Ishikawa (cell line): ENCODE measurements at regions not wholly inside any gene's neighbourhood (a gene's known extent, or its start where the extent isn't known, plus 50 kb on each side); places are given as distances from the start of the nearest gene placed in this dataset.

ENCODE experiments used
- CEBPB ChIP-seq: IDR thresholded peaks from 2 replicates; pipeline ENCODE4 v1.6.1; 2012
- CREB1 ChIP-seq: IDR thresholded peaks from 2 replicates; pipeline ENCODE4 v1.6.1; 2012; ENCODE audit warnings: low read depth
- EP300 ChIP-seq: IDR thresholded peaks from 2 replicates; pipeline ENCODE4 v1.6.1; 2012; ENCODE audit warnings: borderline replicate concordance
- FOXM1 ChIP-seq: IDR thresholded peaks from 2 replicates; pipeline ENCODE4 v1.6.1; 2012; ENCODE audit warnings: low read depth, borderline replicate concordance
- RAD21 ChIP-seq: IDR thresholded peaks from 2 replicates; pipeline ENCODE4 v1.6.1; 2012; ENCODE audit warnings: low read depth
- TAF1 ChIP-seq: IDR thresholded peaks from 2 replicates; pipeline ENCODE4 v1.6.1; 2012; ENCODE audit warnings: low read depth, mild to moderate bottlenecking
- TCF12 ChIP-seq: IDR thresholded peaks from 2 replicates; pipeline ENCODE4 v1.6.1; 2012; ENCODE audit warnings: low read depth
- TEAD4 ChIP-seq: IDR thresholded peaks from 2 replicates; pipeline ENCODE4 v1.6.1; 2012
- YY1 ChIP-seq: IDR thresholded peaks from 2 replicates; pipeline ENCODE4 v1.6.1; 2012; ENCODE audit warnings: low read depth
- TF ChIP-seq, protein P1 (sequence below): IDR thresholded peaks from 2 replicates; pipeline ENCODE4 v1.6.1; 2012
- TF ChIP-seq, protein P2 (sequence below): IDR thresholded peaks from 2 replicates; pipeline ENCODE4 v1.6.1; 2012

DNA sequence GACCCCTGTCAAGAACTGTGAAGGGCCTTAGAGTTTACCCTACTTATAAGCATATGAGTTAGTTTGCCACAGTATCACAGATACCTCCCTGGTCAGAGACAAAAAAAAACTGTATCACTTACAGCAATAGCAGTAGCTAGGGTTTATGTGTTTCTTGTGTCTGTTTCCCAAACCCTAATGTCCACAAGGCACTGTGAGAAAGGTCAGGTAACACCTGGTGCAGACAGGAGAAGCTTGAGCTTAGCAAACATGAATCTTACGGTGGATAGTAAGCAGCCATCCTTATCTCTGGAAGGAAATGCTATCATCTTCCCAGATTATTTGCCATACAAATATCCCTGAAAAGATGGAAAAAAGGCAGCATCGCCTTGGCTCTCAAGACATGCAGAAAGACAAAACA, 208.5 kb upstream of the KCNN2 start:
- no peak for TF ChIP-seq TCF12
- TF ChIP-seq TAF1 = no peak
- TF ChIP-seq EP300 = no peak
- TF ChIP-seq, protein P1, sequence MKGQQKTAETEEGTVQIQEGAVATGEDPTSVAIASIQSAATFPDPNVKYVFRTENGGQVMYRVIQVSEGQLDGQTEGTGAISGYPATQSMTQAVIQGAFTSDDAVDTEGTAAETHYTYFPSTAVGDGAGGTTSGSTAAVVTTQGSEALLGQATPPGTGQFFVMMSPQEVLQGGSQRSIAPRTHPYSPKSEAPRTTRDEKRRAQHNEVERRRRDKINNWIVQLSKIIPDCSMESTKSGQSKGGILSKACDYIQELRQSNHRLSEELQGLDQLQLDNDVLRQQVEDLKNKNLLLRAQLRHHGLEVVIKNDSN = no peak
- TF ChIP-seq YY1 = no peak
- TF ChIP-seq, protein P2, sequence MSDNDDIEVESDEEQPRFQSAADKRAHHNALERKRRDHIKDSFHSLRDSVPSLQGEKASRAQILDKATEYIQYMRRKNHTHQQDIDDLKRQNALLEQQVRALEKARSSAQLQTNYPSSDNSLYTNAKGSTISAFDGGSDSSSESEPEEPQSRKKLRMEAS = no peak
- TF ChIP-seq TEAD4 = no peak
- no peak for TF ChIP-seq CREB1
- TF ChIP-seq FOXM1 = no peak
- TF ChIP-seq CEBPB = no peak
- no peak for TF ChIP-seq RAD21
